Astrocyte of the cerebellum (primary cell): ENCODE measurements at regions not wholly inside any gene's neighbourhood (a gene's known extent, or its start where the extent isn't known, plus 50 kb on each side); places are given as distances from the start of the nearest gene placed in this dataset.
"Not testable (repeated sequence)": the region's sequence is repeated elsewhere in the genome, so short reads cannot be mapped to it uniquely, and the experiment has no call there.

Experiments used
- DNase-seq: peaks from one replicate; pipeline ENCODE4 v3.0.0-alpha.2; 2011; ENCODE audit warnings: low read depth
- H3K4me3 ChIP-seq: 2 replicates; pipeline ENCODE4 v1.5.1; 2011; ENCODE audit warnings: mild to moderate bottlenecking, low read depth, low read length, moderate library complexity
- in situ Hi-C: cut with HindIII; loops from 2 replicates; pipeline ENCODE4 v1.10.0; 2017; ENCODE audit warnings: low sequenced_read_pairs
- TF ChIP-seq, protein P1 (sequence below): IDR thresholded peaks from 2 replicates; pipeline ENCODE4 v1.5.1; 2012; ENCODE audit warnings: low read length, low read depth, moderate library complexity, mild to moderate bottlenecking; ENCODE audit errors: missing control alignments

DNA sequence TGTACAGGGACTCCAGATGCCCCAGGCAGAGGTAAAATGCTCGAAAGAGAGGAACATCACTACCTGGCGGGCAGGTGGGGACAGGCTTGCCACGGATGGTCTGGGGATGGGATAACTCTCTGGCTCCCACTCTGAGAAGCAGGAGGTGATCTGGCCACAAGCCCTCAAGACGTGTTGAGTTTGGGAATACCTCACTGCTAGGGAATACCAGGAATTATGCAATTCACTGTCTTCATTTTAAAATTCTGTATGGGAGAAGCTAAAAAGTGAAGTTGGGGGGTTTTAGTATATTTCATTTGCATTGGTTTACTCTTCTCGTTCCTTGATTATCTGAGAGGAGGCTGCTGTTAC is 510.4 kb downstream of the CCDC171 start:
- in situ Hi-C loops: no loop called here
- no peak overlapping the region for H3K4me3 ChIP-seq
- TF ChIP-seq, protein P1, sequence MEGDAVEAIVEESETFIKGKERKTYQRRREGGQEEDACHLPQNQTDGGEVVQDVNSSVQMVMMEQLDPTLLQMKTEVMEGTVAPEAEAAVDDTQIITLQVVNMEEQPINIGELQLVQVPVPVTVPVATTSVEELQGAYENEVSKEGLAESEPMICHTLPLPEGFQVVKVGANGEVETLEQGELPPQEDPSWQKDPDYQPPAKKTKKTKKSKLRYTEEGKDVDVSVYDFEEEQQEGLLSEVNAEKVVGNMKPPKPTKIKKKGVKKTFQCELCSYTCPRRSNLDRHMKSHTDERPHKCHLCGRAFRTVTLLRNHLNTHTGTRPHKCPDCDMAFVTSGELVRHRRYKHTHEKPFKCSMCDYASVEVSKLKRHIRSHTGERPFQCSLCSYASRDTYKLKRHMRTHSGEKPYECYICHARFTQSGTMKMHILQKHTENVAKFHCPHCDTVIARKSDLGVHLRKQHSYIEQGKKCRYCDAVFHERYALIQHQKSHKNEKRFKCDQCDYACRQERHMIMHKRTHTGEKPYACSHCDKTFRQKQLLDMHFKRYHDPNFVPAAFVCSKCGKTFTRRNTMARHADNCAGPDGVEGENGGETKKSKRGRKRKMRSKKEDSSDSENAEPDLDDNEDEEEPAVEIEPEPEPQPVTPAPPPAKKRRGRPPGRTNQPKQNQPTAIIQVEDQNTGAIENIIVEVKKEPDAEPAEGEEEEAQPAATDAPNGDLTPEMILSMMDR: no peak
- no peak for DNase-seq

DNA sequence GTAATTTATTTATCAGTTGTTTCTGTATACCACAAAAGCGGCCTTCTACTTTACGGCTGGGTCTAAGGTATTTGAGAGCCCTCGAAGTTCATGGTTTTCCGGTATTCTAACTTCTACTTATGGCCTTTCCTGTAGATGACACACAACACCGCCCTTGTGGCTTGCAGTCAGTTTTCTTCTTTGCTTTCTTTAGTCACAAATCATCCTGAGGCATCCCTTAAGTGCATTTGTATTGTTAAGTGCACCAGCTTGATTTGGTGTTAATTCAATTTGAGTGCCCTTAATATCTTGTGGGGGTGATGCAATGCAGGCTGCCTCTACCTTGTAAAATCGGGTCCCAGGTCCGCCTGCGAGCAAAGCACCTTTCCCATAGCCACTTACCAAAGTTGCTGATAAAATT is 511.9 kb downstream of the CCDC171 start:
- TF ChIP-seq, protein P1: no peak
- in situ Hi-C loops: no loop called here

DNA sequence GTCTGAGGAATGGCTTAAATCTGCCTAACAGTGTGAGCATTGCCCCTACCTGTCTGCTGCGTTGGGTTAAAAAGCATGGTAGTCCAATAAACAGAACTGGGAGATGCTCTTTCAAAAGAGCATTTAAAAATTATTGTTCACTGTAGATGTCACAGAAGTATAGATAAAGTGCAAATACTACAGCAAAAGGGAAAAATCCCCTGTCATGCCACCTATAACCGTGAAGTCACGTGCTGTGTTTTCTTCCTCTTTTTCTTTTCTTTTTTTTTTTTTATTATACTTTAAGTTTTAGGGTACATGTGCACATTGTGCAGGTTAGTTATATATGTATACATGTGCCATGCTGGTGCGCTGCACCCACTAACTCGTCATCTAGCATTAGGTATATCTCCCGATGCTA is 513.4 kb downstream of the CCDC171 start:
- DNase-seq, H3K4me3 ChIP-seq, in situ Hi-C loops: not testable (repeated sequence)

More for the DNA sequence above, 511.9 kb downstream of the CCDC171 start:
- no peak overlapping the region for H3K4me3 ChIP-seq
- no peak for DNase-seq

DNA sequence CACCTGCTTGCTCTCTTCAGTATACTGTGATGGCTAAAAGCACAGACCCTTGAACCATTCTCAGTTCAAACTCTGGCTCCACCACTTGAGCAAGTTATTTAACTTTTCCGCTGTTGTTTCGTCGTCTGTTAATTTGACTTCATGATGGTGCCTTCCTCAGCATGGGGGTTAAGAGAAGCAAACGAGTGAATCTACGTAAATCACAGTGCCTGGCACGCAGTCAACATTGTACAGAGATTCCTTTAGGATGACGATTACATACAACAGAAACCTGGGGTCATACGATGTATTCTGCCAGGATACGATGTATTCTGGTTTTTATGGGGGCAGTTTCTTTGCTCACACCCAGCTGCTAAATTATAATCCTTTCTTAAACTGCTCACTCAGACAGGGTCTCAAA is 515.6 kb downstream of the CCDC171 start:
- H3K4me3 ChIP-seq: no peak overlapping the region
- peak; percentile 40 for DNase-seq
- TF ChIP-seq, protein P1: no peak
- in situ Hi-C loops: no loop called here

DNA sequence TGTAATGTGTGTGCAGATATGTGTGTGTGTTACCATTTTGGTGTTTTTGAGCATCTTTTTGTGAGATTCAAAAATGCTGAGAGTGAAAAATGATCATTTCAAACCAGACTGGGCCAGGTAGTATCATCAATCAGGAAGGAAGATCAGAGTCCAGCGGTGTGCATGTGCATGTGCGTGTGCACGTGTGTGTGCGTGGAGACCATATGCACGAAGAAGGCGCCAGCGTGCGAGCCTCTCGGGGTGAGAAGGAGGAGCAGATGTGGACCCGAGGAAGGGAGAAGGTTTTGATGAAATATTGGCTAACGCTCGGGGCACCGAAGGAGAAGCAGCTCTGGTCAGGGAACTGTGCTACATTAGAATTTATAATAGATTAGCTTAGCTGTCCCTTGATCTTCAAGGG is 516.4 kb downstream of the CCDC171 start:
- DNase-seq: no peak
- TF ChIP-seq, protein P1: no peak
- H3K4me3 ChIP-seq: no peak overlapping the region
- in situ Hi-C loops: no loop called here

DNA sequence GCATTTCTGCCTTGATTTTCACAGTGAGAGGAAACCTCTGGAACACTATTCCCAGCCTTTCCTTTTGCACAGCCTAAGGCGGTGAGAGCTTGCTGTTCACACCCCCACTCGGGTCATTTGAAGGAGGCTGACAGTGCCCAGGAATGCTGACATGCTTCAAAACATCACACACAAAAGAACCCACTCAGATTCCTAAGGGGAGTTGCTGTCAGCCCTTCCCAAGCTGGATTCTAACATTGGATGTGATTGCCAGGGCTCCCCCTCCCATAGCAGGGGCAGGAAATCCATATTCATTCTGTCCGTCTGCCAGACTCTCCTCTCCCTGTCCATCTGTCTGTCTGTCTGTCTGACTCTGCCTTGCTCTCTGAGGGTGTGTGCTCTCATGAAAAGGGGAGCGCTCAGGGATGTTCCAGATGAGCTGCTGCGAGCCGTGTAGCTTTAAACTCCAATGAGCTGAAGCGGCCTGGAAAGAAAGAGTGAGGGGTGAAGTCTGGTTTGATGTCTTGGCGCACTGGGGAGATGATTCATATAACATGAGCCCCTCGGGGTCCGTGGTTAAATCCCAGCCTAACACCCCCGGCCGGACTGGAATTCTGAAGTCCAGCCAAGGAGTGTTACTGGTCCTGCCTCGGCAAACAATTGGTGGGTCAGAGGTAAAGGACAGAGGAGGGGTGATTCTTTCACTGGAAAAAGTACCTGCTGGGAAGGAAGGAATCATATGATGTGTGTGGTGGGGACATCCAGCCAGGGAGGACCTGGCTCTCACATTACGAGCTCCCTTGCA is 517.0 kb downstream of the CCDC171 start:
- TF ChIP-seq, protein P1: no peak
- in situ Hi-C loops: no loop called here
- DNase-seq: peak; percentile 88
- no peak overlapping the region for H3K4me3 ChIP-seq

DNA sequence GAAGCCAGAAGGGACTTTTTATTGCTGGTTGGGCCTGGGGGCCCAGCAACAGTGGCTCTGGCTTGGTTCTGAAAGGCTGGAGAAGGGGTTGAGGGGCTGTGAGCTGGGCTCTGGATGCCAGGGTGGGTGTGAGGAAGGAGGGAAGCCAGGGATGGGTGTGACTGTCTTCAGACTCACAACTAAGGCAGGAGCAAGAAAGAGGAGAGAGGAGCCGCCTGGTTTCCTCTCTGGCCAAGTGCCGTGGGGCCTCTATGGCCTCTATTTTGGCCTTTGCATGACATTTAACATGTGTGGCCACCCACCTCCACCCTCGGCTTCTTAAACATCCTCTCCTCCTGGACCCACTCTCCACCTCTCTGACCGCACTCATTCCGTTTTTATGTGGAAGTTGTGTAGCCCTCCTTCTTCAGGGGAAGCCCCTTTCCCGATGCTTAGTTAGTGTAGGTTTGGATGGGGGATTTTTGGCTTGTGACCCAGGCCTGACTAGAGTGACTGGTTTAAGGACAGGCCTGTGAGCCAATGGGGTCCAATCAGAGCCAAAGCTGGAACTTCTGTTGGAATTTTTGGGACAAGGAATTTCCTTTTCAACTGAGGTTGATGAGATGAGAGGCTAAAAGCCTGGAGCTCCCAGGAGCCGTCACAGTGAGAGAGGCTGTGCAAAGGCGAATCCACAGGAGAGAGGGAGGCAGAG is 517.8 kb downstream of the CCDC171 start:
- in situ Hi-C loops: no loop called here

More for the DNA sequence above, 517.8 kb downstream of the CCDC171 start:
- no peak overlapping the region for H3K4me3 ChIP-seq
- TF ChIP-seq, protein P1: no peak
- DNase-seq: no peak
